RWPE2 (cell line): ENCODE measurements at regions not wholly inside any gene's neighbourhood (a gene's known extent, or its start where the extent isn't known, plus 50 kb on each side); places are given as distances from the start of the nearest gene placed in this dataset.
A peak's percentile ranks its signal among the peaks of the same experiment; 100 is the strongest.

Experiments
- ATAC-seq: fragments of 200-7000 bp; cut with Tn5 transposase; 3 replicates; pipeline ENCODE4 v1.9.1; 2021; ENCODE audit warnings: low read depth
- DNase-seq: peaks from one replicate; pipeline ENCODE4 v3.0.0-alpha.2; 2020; ENCODE audit warnings: low spot score
- H3K27ac ChIP-seq: fragments of 450-650 bp; 2 replicates; pipeline ENCODE4 v1.5.1; 2017; ENCODE audit warnings: mild to moderate bottlenecking; ENCODE audit not compliant: poor library complexity, severe bottlenecking
- H3K27me3 ChIP-seq: fragments of 250-450 bp; sonication (Bioruptor Pico); 2 replicates; pipeline ENCODE4 v1.5.1; 2021; ENCODE audit warnings: mild to moderate bottlenecking, moderate library complexity; ENCODE audit not compliant: insufficient read depth, poor library complexity, severe bottlenecking
- H3K36me3 ChIP-seq: fragments of 250-450 bp; sonication (Bioruptor Pico); 2 replicates; pipeline ENCODE4 v1.5.1; 2020; ENCODE audit warnings: low read depth, mild to moderate bottlenecking, moderate library complexity
- H3K4me1 ChIP-seq: fragments of 250-450 bp; sonication (Bioruptor Pico); 2 replicates; pipeline ENCODE4 v1.5.1; 2021; ENCODE audit warnings: mild to moderate bottlenecking, moderate library complexity; ENCODE audit not compliant: insufficient read depth, poor library complexity, severe bottlenecking
- H3K4me3 ChIP-seq: fragments of 250-450 bp; sonication (Bioruptor Pico); 2 replicates; pipeline ENCODE4 v1.5.1; 2021; ENCODE audit warnings: mild to moderate bottlenecking, moderate library complexity; ENCODE audit not compliant: severe bottlenecking
- H3K9me3 ChIP-seq: fragments of 250-450 bp; sonication (Bioruptor Pico); 2 replicates; pipeline ENCODE4 v1.5.1; 2021; ENCODE audit warnings: mild to moderate bottlenecking, moderate library complexity; ENCODE audit not compliant: severe bottlenecking
- CTCF ChIP-seq: fragments of 450-650 bp; IDR thresholded peaks from one replicate; pipeline ENCODE4 v1.5.1; 2017; ENCODE audit warnings: mild to moderate bottlenecking, moderate library complexity; ENCODE audit not compliant: poor library complexity, severe bottlenecking

- no peaks in the 10 kb centered on the region for H3K36me3 ChIP-seq
- no peaks in the 10 kb centered on the region for H3K9me3 ChIP-seq
- ATAC-seq (no peak), DNase-seq (no peak)
- no peaks in the 10 kb centered on the region for H3K27me3 ChIP-seq
- no peak overlapping the region for H3K27ac ChIP-seq
- no peaks in the 10 kb centered on the region for H3K4me1 ChIP-seq
- no peak overlapping the region for H3K4me3 ChIP-seq
- TF ChIP-seq CTCF: no peak
Measured at GRCh38 chr7:9240001-9240400, 806.6 kb downstream of the NXPH1 start.

DNA sequence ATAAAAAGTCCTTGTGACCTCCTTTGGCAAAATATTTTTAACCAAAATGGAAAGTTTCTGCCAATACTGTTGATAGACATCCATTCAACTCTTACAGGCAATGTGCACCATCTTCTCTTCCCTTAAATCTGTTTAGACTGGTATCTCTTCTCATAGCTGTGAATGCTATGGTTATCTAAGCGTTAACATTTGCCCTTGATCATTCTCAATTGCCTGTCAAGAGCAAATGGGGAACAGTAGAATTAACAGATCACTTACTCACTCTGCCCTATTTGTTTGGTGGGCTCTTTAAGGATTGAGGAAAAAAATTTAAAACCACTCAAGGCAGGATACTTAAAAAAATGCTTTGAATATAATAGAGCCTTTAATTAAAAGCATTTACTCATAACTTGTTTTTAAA lies 808.4 kb downstream of the NXPH1 start:
- Histone ChIP-seq H3K27me3 (no peaks in the 10 kb centered on the region), H3K4me1 (no peaks in the 10 kb centered on the region), H3K4me3 (no peak overlapping the region), H3K9me3 (no peaks in the 10 kb centered on the region), H3K27ac (no peak overlapping the region), H3K36me3 (no peaks in the 10 kb centered on the region)
- DNase-seq (no peak), ATAC-seq (no peak)
- TF ChIP-seq CTCF: no peak

GRCh38 chr7:9242636-9243035 lies 809.2 kb downstream of the NXPH1 start:
- DNase-seq (no peak), ATAC-seq (peak; percentile 42; the same call in 2 of the 3 replicates)
- no peaks in the 10 kb centered on the region for H3K4me1 ChIP-seq
- H3K27ac ChIP-seq: no peak overlapping the region
- H3K27me3 ChIP-seq: no peaks in the 10 kb centered on the region
- TF ChIP-seq CTCF: no peak
- no peak overlapping the region for H3K4me3 ChIP-seq
- H3K9me3 ChIP-seq: no peaks in the 10 kb centered on the region
- no peaks in the 10 kb centered on the region for H3K36me3 ChIP-seq

DNA sequence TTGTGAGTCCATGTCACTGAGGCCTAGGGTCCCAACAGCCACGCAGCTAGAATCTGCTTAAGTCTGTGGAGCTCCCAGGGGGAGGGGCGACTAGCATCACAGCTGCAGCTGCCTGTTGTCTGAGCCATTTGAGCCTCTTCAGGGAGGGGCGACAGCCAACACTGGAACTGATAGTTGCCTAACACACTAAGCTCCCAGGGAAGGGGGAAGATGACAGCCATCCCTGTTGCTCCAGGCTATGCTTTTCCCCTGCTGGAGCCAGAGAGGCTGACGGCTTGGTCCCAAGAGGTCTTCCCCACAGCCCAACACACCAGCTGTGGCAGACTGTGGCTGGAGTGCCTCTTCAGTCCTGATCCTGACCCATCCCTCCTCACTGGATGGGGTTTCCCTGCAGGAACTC lies 817.5 kb downstream of the NXPH1 start:
- H3K27ac ChIP-seq: no peak overlapping the region
- TF ChIP-seq CTCF: no peak
- DNase-seq (no peak), ATAC-seq (no peak)
- no peaks in the 10 kb centered on the region for H3K9me3 ChIP-seq
- H3K36me3 ChIP-seq: no peaks in the 10 kb centered on the region
- no peak overlapping the region for H3K4me3 ChIP-seq
- H3K27me3 ChIP-seq: no peaks in the 10 kb centered on the region
- H3K4me1 ChIP-seq: no peaks in the 10 kb centered on the region

DNA sequence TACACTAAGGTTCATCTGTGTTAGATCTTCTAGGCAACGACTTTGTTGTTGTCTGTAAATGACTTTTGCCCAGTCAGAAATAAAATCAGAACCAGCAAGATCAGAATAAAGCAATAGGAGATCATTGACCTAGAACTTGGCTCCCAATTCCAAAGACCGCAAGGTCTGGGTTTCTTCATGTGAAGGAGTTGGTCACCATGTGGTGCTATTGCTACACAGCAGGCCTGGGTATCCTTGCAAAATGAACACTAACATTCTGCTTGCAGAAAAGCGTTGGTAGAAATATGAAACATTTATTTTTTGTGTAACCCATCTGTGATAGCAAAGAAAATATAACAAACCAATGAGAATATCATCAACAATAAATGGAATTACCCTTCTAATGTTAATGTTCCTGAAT lies 831.0 kb downstream of the NXPH1 start:
- Histone ChIP-seq H3K27me3 (no peaks in the 10 kb centered on the region), H3K4me1 (no peaks in the 10 kb centered on the region), H3K36me3 (no peaks in the 10 kb centered on the region), H3K4me3 (no peak overlapping the region), H3K9me3 (no peaks in the 10 kb centered on the region), H3K27ac (no peak overlapping the region)
- DNase-seq: no peak
- TF ChIP-seq CTCF: peak; percentile 9
- ATAC-seq: no peak
